Fibroblast of lung (primary cell): ENCODE measurements at regions not wholly inside any gene's neighbourhood (a gene's known extent, or its start where the extent isn't known, plus 50 kb on each side); places are given as distances from the start of the nearest gene placed in this dataset.

Experiments used
- CTCF ChIP-seq, 2 donors: IDR thresholded peaks in 1 of 2; conservative IDR thresholded peaks in 1 of 2; 1 replicate in 1 of 2; 2 replicates in 1 of 2; pipeline ENCODE4 v1.5.1; 2011 to 2012; ENCODE audit warnings: low read length in 2 of 2, control low read depth in 1 of 2, inconsistent platforms in 1 of 2, low read depth in 1 of 2, mild to moderate bottlenecking in 1 of 2
- EZH2 ChIP-seq: IDR thresholded peaks from 2 replicates; pipeline ENCODE4 v1.5.1; 2012; ENCODE audit warnings: low read length, control low read depth, mild to moderate bottlenecking; ENCODE audit errors: missing control alignments

GRCh38 chr12:33670284-33670683 is 230.7 kb upstream of the SYT10 start:
- TF ChIP-seq EZH2: no peak
- no peak for TF ChIP-seq CTCF (conservative IDR thresholded peaks at IDR 0.05 in 1 of 2, IDR thresholded peaks at IDR 0.05 in 1 of 2; ENCODE audit: low read depth in 1 of 2, low read length in 2 of 2)
